Stimulated activated naive CD4-positive, alpha-beta T cell treated with Interleukin-2 at 50 U/mL for 16 hours (primary cell): ENCODE measurements at regions not wholly inside any gene's neighbourhood (a gene's known extent, or its start where the extent isn't known, plus 50 kb on each side); places are given as distances from the start of the nearest gene placed in this dataset.

Experiments used
- DNase-seq: peaks from one replicate; lab custom pipeline; 2025; lab: John Stamatoyannopoulos, UW

- DNase-seq: no peak
Measured at GRCh38 chr14:61191733-61192132, 89.4 kb downstream of the TMEM30B start.

GRCh38 chr14:61190341-61190740, 90.8 kb downstream of the TMEM30B start:
- no peak for DNase-seq

GRCh38 chr14:61188978-61189808, 91.9 kb downstream of the TMEM30B start:
- DNase-seq: no peak

GRCh38 chr14:61188196-61188595, 92.9 kb downstream of the TMEM30B start:
- DNase-seq: no peak

GRCh38 chr14:61187196-61187905, 93.8 kb downstream of the TMEM30B start:
- DNase-seq: no peak

GRCh38 chr14:61186341-61187195, 94.6 kb downstream of the TMEM30B start:
- DNase-seq: no peak

GRCh38 chr14:61185534-61185933, 95.6 kb downstream of the TMEM30B start:
- no peak for DNase-seq

GRCh38 chr14:61184112-61184511, 97.0 kb downstream of the TMEM30B start:
- DNase-seq: no peak

GRCh38 chr14:61183196-61183885, 97.8 kb downstream of the TMEM30B start:
- no peak for DNase-seq

- DNase-seq: no peak
Measured at GRCh38 chr14:61179796-61180398, 101.2 kb downstream of the TMEM30B start.

- DNase-seq: no peak
Measured at GRCh38 chr14:61179061-61179690, 102.0 kb downstream of the TMEM30B start.

GRCh38 chr14:61178226-61179060, 102.7 kb downstream of the TMEM30B start:
- peak; percentile 43 for DNase-seq

- DNase-seq: no peak
Measured at GRCh38 chr14:61177279-61178225, 103.6 kb downstream of the TMEM30B start.

GRCh38 chr14:61176686-61177085, 104.5 kb downstream of the TMEM30B start:
- DNase-seq: no peak

- DNase-seq: no peak
Measured at GRCh38 chr14:61174987-61175386, 106.2 kb downstream of the TMEM30B start.

GRCh38 chr14:61174441-61174891, 106.7 kb downstream of the TMEM30B start:
- DNase-seq: no peak

GRCh38 chr14:61171727-61172126, 109.4 kb downstream of the TMEM30B start:
- DNase-seq: no peak

- no peak for DNase-seq
Measured at GRCh38 chr14:61168141-61168540, 113.0 kb downstream of the TMEM30B start.

GRCh38 chr14:61167642-61168041, 113.5 kb downstream of the TMEM30B start:
- no peak for DNase-seq
